Keratinocyte (primary cell): ENCODE measurements at regions not wholly inside any gene's neighbourhood (a gene's known extent, or its start where the extent isn't known, plus 50 kb on each side); places are given as distances from the start of the nearest gene placed in this dataset.
"Not testable (repeated sequence)": the region's sequence is repeated elsewhere in the genome, so short reads cannot be mapped to it uniquely, and the experiment has no call there.

Experiments used
- DNase-seq: peaks from one replicate; pipeline ENCODE4 v3.0.0-alpha.2; 2011; ENCODE audit warnings: low read depth, missing footprints, low spot score
- FAIRE-seq: peaks from 2 replicates; lab custom pipeline; 2011; peaks lifted over from hg19 to GRCh38; lab: Jason Lieb, UNC
- H2AFZ ChIP-seq: 2 replicates; pipeline ENCODE4 v1.6.0; 2012; ENCODE audit warnings: low read length, control low read depth, inconsistent platforms; ENCODE audit not compliant: control insufficient read depth
- H3K27ac ChIP-seq: 2 replicates; pipeline ENCODE4 v1.5.1; 2011; ENCODE audit warnings: low read length; ENCODE audit not compliant: control insufficient read depth, insufficient read depth
- H3K27me3 ChIP-seq: 3 replicates; pipeline ENCODE4 v1.6.0; 2011; ENCODE audit warnings: low read length; ENCODE audit not compliant: control insufficient read depth, insufficient read depth; ENCODE audit errors: extremely low read depth
- H3K36me3 ChIP-seq, 2 experiments: 2 replicates in 1 of 2; 3 replicates in 1 of 2; pipeline ENCODE4 v1.5.1; 2011; ENCODE audit warnings: low read length in 2 of 2, mild to moderate bottlenecking in 1 of 2; ENCODE audit not compliant: control insufficient read depth in 2 of 2, insufficient read depth in 2 of 2; ENCODE audit errors: extremely low read depth in 1 of 2
- H3K4me1 ChIP-seq: 3 replicates; pipeline ENCODE4 v1.5.1; 2011; ENCODE audit warnings: low read length; ENCODE audit not compliant: control insufficient read depth, insufficient read depth; ENCODE audit errors: extremely low read depth
- H3K4me2 ChIP-seq: 3 replicates; pipeline ENCODE4 v1.6.0; 2011; ENCODE audit warnings: low read depth, low read length; ENCODE audit not compliant: control insufficient read depth, insufficient read depth; ENCODE audit errors: extremely low read depth
- H3K4me3 ChIP-seq, 3 experiments: fragments of 200-600 bp in 1 of 3; sonication (generic) in 1 of 3; 2 replicates in 2 of 3; 3 replicates in 1 of 3; pipeline ENCODE4 v1.5.1; 2011 to 2016; ENCODE audit warnings: low read length in 3 of 3, mild to moderate bottlenecking in 3 of 3, control low read depth in 2 of 3, inconsistent platforms in 1 of 3, low read depth in 1 of 3, mixed read lengths in 1 of 3, mixed run types in 1 of 3, moderate library complexity in 1 of 3; ENCODE audit not compliant: control insufficient read depth in 2 of 3, insufficient read depth in 2 of 3; ENCODE audit errors: extremely low read depth in 1 of 3
- H3K79me2 ChIP-seq: 2 replicates; pipeline ENCODE4 v1.6.0; 2012; ENCODE audit warnings: low read length; ENCODE audit not compliant: control insufficient read depth, insufficient read depth
- H3K9ac ChIP-seq: 3 replicates; pipeline ENCODE4 v1.6.0; 2011; ENCODE audit warnings: low read length; ENCODE audit not compliant: control insufficient read depth, insufficient read depth; ENCODE audit errors: extremely low read depth
- H3K9me1 ChIP-seq: 3 replicates; pipeline ENCODE4 v1.6.0; 2011; ENCODE audit warnings: low read length; ENCODE audit not compliant: control insufficient read depth, insufficient read depth; ENCODE audit errors: extremely low read depth
- H3K9me3 ChIP-seq: 2 replicates; pipeline ENCODE4 v1.5.1; 2012; ENCODE audit warnings: low read depth, low read length; ENCODE audit not compliant: control insufficient read depth
- H4K20me1 ChIP-seq: 3 replicates; pipeline ENCODE4 v1.6.0; 2011; ENCODE audit warnings: low read length; ENCODE audit not compliant: control insufficient read depth, insufficient read depth; ENCODE audit errors: extremely low read depth
- EZH2 ChIP-seq: IDR thresholded peaks from one replicate; pipeline ENCODE4 v1.6.1; 2012; ENCODE audit warnings: inconsistent platforms, mild to moderate bottlenecking, low read length, moderate library complexity
- dilution Hi-C: fragments of 300-500 bp; cut with MboI; formaldehyde crosslinking; loops from one replicate; pipeline ENCODE4 v1.7.0; 2020; ENCODE audit warnings: low sequenced_read_pairs; ENCODE audit not compliant: extremely low pct_ligation_motif_present
- TF ChIP-seq, protein P1 (sequence below), 3 experiments: IDR thresholded peaks in 1 of 3; conservative IDR thresholded peaks in 1 of 3; optimal IDR thresholded peaks in 1 of 3; 2 replicates in 2 of 3; 3 replicates in 1 of 3; pipeline versions ENCODE3 to v1.5.1; 2011; ENCODE audit warnings: low read length in 3 of 3, mild to moderate bottlenecking in 3 of 3, moderate library complexity in 2 of 3, control low read depth in 1 of 3, inconsistent platforms in 1 of 3; ENCODE audit not compliant: insufficient read depth in 2 of 3; ENCODE audit errors: extremely low read depth in 1 of 3

GRCh38 chr22:48297296-48297695, 1530.4 kb downstream of the BRD1 start:
- dilution Hi-C loops = no loop called here
- Histone ChIP-seq H3K9ac (no peak overlapping the region), H3K79me2 (no peaks in the 10 kb centered on the region), H3K36me3 (no peaks in the 10 kb centered on the region), H3K27me3 (no peaks in the 10 kb centered on the region), H4K20me1 (no peaks in the 10 kb centered on the region), H3K9me1 (no peaks in the 10 kb centered on the region), H3K4me1 (no peaks in the 10 kb centered on the region), H3K9me3 (peaks cover 11% of the 10 kb centered on the region), H3K4me3 (no peak overlapping the region), H2AFZ (no peak overlapping the region), H3K4me2 (no peak overlapping the region), H3K27ac (no peak overlapping the region)
- FAIRE-seq (no peak), DNase-seq (no peak)
- no peak for TF ChIP-seq EZH2
- TF ChIP-seq, protein P1, sequence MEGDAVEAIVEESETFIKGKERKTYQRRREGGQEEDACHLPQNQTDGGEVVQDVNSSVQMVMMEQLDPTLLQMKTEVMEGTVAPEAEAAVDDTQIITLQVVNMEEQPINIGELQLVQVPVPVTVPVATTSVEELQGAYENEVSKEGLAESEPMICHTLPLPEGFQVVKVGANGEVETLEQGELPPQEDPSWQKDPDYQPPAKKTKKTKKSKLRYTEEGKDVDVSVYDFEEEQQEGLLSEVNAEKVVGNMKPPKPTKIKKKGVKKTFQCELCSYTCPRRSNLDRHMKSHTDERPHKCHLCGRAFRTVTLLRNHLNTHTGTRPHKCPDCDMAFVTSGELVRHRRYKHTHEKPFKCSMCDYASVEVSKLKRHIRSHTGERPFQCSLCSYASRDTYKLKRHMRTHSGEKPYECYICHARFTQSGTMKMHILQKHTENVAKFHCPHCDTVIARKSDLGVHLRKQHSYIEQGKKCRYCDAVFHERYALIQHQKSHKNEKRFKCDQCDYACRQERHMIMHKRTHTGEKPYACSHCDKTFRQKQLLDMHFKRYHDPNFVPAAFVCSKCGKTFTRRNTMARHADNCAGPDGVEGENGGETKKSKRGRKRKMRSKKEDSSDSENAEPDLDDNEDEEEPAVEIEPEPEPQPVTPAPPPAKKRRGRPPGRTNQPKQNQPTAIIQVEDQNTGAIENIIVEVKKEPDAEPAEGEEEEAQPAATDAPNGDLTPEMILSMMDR (optimal IDR thresholded peaks at IDR 0.05 in 1 of 3, IDR thresholded peaks at IDR 0.05 in 1 of 3, conservative IDR thresholded peaks at IDR 0.05 in 1 of 3; ENCODE audit: extremely low read depth in 1 of 3, insufficient read depth in 2 of 3, low read length in 3 of 3) = no peak

- H3K4me1 ChIP-seq, H3K27me3 ChIP-seq, FAIRE-seq, H3K9me1 ChIP-seq, H2AFZ ChIP-seq, DNase-seq, H3K4me3 ChIP-seq, H3K27ac ChIP-seq, H3K36me3 ChIP-seq, dilution Hi-C loops, H3K79me2 ChIP-seq, H4K20me1 ChIP-seq, H3K4me2 ChIP-seq, H3K9me3 ChIP-seq, H3K9ac ChIP-seq: not testable (repeated sequence)
Observed at GRCh38 chr22:48289954-48290353, 1527.5 kb downstream of the TBC1D22A start.

DNA sequence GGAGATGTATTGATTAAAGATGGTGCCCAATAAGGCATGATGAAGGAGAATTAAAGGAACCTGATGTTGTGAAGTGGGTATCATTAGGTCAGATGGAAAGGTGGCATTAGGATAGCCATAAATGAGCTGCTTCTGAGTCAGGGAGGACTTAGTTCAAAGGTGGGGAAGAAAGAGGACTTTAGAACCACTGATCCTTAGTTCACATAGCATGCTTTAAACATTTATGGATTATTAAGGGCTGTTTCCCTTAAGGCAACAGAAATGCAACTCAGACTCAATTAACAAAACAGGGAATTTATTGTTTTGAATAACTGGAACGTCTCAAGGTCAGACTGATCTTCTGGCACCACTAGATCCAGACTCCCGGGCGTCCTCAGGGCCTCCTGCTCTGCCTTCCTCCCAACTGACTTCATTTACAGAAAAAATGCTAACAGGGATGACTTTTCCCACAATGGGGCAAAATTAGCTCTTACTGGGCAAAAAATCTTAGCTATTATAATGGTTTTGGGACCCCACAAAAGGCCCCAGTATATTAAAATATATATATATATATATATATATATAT, 1526.0 kb downstream of the TBC1D22A start:
- dilution Hi-C loops = no loop called here
- Histone ChIP-seq H4K20me1 (no peaks in the 10 kb centered on the region), H3K27ac (no peak overlapping the region), H3K36me3 (no peaks in the 10 kb centered on the region), H3K9me1 (no peaks in the 10 kb centered on the region), H3K79me2 (no peaks in the 10 kb centered on the region), H3K9me3 (peaks cover 2% of the 10 kb centered on the region), H3K4me2 (no peak overlapping the region), H3K27me3 (no peaks in the 10 kb centered on the region), H2AFZ (no peak overlapping the region), H3K4me3 (no peak overlapping the region), H3K9ac (no peak overlapping the region), H3K4me1 (no peaks in the 10 kb centered on the region)
- FAIRE-seq (no peak), DNase-seq (no peak)
- TF ChIP-seq EZH2 = no peak
- TF ChIP-seq, protein P1 (optimal IDR thresholded peaks at IDR 0.05 in 1 of 3, IDR thresholded peaks at IDR 0.05 in 1 of 3, conservative IDR thresholded peaks at IDR 0.05 in 1 of 3; ENCODE audit: extremely low read depth in 1 of 3, insufficient read depth in 2 of 3, low read length in 3 of 3) = no peak
